Myocyte (in vitro differentiated cells): ENCODE measurements at regions not wholly inside any gene's neighbourhood (a gene's known extent, or its start where the extent isn't known, plus 50 kb on each side); places are given as distances from the start of the nearest gene placed in this dataset.
A peak's percentile ranks its signal among the peaks of the same experiment; 100 is the strongest.

Experiments used
- DNase-seq: peaks from one replicate; pipeline ENCODE4 v3.0.0-alpha.2; 2012; ENCODE audit warnings: low read depth

DNA sequence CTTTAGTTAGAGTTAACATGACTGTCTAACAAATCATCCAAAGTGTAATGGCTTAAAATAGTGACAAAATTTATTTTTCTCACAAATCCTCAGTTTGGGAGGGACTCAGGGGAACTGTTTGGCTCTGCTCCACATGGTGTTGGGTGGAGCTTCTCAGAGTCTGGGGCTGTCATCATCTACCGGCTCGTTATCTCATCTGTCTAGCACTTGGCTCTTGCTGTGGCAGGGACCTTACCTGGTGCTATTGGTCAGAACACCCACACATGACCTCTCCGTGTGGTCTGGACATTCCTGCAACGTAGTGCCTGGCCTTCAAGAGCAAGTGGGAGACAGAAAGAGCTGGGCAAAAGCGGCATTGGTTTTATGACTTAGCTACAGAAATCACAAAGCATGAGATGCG lies 866.9 kb upstream of the FRG1 start:
- no peak for DNase-seq

DNA sequence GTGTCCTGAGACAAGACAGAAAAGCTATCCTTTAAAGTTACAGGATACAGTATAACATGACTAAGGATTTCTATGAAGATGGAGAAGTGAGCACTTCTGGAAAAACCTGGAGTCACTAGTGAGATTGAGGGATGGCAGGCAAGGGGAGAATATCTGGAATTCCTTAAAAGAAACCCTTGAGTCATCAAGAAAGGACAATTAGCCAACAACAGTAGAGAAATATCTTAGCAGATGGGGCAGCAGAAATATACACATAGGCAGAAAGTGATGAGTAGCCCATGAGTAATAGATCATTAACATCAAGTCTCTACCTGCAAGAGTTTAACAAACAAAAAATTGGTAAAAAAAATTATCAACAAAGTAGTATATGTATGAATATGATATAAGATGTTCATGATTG lies 858.8 kb upstream of the FRG1 start:
- no peak for DNase-seq

DNA sequence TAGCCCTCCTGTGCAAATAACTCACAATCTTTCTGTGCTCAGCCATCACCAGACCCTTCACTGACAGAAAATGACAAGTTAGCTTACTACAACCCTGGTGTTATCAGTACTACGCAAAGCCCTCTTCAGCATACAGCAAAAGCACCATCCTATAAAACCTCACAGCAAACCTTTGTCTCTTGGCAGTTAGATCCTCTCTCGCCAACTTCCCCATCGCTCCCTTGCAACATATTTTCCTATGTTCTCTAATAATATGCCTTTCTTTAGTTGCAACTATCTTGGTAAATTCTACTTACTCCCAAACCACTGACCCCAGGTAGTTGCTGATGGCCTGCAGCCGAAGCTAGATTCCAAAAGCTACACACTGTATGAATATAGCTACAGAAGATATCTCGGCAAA lies 856.9 kb upstream of the FRG1 start:
- no peak for DNase-seq

DNA sequence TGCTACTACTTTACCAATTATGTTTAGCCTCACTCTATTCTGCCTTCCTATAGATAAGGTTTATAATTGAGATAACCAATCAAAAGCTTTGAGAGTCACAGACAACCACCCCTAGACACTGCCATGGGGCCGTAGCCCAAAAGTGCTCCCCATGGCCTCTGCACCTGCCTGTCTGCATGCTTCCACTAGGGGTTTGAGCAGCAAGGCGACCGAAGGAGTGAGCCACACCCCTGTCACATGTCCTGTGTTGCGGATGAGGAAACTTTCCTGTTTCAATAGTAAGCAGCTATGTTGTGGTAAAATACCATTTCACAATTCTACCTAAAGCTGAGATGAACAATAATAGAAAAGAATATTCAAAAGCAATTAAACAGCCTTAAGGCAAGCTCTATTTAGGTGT lies 856.0 kb upstream of the FRG1 start:
- DNase-seq, result no peak

DNA sequence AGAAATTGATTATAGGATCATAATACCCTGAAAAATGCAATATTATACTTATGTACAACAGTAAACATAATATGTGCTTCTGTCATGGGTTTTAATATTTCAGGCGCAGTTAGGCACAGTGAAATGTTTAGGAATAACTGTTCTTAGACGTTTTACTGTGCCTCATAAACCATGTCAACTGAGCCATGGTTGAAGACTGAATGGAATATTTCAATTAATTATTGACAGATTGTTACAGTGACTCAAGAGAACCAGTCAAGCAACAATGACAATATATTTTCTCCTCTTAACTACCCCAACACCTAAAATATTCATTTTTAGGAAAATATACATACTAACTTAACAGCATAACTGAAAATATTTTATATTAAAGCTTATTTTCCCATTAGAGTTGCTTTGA lies 852.7 kb upstream of the FRG1 start:
- DNase-seq, result no peak

DNA sequence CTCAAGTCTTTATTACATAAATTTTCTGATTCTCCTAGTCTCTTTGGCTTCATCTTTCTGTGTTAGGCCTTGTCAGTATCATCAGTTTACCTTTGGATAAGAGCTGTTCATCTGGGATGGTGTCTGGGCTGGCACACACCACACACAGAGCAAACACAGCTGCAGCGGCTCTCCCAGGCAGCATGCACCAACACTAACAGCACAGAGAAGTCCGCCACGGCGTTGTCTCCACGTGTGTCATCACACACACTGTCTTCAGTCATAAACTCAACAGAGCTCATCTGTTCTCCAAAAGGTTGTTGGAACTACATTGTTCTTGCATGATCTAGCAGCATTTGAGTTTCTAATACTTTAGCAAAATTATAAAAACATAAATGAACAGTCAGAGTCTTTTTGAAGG lies 851.9 kb upstream of the FRG1 start:
- DNase-seq, result no peak

DNA sequence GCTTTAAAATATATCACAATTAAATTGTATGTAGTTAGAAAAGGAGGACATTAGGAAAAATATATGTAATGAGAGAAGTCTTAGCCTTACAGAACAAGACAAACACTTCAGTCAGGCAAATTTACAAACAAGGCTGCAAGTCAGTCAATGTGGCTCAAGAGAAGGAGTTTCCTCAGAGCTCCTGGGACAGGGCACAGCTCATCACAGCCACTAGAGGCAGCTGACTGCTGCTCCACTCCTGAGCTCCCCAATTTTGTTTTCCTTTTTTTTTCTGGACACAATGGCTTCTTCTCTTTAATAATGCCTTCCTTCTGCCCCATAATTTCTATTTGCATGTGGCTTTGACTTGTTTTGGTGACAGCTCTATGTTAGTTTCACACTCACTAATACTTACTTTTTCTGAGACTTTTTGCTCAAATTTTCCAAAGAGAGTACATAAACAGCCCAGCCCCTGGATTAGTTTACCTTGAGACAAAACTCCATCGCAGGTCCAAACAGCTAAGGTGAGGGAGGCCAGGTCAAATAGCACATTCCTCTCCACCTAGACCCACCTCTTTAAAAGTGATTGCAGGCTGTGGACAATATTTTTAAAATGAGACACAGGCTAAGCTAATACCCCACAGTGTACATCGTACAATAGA lies 850.4 kb upstream of the FRG1 start:
- DNase-seq, result peak; percentile 40

DNA sequence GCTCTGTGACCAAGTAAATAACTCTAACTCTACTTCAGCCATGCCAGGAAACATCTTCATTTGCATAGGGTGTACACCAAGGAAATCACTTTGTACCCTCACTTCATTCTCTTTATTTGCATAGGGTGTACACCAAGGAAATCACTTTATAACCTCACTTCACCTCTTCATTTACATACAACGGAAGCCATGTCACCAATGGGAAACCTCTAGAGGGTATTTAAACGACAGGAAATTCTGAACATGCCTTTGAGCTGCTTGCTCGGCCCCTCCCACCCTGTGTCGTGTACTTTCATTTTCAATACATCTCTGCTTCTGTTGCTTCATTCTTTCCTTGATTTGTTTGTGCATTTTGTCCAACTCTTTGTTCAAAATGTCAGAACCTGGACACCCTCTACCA lies 848.1 kb upstream of the FRG1 start:
- no peak for DNase-seq

DNA sequence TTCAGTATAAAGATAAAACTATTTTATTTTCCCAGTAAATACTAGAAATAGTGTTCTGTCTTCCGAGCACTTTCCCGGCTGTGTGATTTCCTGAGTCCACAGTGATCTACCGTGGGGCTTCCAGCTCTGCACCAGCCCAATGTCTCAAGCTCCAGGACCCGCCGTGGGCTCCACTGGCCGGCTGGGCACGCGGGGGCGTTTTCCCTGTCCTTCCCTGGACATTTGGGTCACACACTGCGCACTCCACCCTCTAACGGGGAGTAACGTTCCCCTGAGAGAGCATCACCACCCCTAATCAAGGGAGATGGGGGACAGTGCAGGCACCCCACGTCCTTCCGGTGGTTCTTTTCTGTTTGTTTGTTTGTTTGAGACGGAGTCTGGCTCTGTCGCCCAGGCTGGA lies 844.6 kb upstream of the FRG1 start:
- DNase-seq, result no peak

DNA sequence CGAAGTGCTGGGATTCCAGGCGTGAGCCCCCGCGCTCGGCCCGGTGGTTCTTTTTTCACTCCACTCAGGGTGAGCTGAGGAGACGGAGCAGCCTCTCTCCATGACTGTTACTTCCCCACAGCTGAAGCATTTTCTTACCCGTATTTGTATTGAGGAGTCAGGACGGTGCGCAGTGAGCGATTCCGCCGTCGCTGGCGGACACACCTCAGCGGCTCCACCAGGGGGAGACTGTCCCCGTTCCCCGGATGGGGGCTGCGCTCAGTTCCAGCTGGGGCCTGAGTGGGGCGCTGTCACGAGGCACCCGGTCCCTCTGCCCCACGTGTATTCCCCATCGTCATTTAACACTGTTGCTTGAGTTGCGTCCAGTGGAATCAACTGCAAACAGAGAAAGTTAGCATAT lies 844.0 kb upstream of the FRG1 start:
- DNase-seq, result no peak

DNA sequence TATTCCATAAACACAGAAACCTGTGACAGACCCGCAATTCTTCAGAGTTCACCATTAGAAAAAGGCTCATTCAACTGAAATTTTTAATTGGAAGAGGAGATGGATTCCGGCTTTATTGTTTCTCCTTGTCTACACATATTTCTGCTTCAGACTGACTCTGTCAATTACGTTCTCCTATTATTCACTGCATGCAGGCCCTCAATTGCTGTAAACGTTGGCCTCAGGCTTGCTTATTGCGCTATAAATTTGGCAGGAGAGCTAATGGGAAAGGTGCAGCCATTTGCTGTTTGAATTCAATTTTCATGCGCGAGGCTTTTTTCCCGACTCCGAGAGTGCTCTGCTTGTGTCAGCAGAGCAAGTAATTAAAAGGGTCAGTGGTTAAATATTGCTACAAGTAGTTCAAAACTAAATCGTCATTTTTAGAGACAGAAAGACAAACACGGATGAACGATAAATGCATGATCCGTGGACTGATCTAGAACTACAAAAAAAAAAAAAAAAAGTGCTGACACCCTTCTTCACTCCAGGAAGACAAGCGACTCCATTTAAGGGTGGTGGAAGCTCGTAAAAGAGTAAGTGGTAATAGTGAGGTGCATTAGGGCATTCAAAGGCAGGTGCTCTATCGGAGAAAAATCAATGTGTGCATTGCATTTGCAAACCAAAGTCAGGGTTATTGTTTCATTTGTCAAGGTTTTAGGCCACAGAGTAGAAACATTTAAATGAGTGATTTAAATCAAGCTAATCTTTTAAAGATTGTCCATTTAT lies 841.6 kb upstream of the FRG1 start:
- DNase-seq, result no peak

DNA sequence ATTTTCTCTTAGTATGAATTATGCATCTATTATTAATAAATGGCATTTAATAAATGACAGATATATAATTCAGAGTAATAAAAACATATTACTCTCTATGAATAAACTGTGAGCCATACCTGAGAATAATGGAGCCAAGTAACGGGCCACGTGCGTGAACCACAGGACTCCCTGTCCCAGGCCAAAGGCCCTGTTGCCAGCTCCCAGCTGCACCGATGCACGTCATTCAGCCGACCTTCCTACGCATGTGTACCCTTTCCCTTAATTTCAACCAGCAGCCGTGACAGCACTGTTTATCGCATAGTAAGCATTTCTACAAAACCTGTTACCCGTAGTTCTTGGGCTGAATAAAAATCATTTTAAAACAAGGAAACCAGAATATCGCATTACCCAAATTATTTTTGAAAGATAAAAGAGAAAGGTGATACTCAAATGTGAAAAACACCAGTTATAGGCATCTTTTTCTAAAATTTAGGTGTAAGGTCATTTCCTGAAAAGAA lies 827.2 kb upstream of the FRG1 start:
- peak; percentile 5 for DNase-seq

DNA sequence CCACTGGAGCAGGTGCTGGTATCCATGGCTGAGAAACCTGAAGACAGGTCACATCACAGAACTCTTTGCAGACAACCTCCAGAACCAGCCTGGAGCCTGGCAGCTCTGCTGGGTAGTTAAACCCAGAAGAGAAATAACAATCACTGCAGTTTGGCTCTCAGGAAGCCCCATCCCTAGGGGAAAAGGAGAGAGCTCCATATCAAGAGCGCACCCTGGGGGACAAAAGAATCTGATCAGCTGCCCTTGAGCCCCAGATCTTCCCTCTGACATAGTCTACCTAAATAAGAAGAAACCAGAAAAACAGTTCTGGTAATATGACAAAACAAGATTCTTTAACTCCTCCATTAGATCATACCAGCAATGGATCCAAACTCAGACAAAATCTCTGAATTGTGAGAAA lies 823.2 kb upstream of the FRG1 start:
- DNase-seq, result no peak

DNA sequence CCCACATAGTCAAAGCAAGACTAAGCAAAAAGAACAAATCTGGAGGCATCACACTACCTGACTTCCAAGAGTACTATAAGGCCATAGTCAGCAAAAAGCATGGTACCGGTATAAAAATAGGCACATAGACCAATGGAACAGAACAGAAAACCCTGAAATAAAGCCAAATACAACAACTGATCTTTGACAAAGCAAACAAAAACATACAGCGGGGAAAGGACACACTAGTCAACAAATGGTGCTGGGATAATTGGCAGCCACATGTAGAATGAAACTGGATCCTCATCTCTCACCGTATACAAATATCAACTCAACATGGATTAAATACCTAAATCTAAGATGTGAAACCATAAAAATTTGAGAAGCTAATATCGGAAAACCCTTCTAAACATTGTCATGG lies 819.3 kb upstream of the FRG1 start:
- no peak for DNase-seq

DNA sequence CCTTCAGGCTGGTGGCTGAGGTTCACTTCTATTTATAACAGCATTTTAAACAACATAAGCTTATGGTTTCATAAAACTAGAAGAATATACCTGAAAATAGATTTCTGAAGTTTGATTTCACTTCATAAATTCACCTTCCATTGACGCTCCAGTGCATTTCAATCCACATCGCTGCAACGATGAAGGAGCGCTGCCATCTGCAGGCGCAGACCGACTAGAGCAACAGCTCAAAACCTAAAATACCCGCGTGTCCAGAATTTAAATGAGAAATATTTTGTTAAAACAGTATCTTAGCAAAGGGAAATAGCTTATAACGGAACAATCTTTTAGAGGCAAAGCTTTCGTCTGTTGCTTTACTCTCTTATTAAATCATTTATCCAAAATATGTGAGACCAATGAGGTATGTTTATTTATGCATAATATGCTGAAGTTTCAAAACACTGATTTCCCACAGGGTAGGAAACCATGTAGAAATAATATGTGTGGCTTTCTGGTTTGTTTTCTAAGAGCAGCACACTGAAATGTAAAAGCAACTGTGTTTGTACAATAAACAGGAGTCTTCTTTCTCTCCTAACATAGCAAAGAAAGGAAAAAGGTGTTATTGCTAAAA lies 816.4 kb upstream of the FRG1 start:
- peak; percentile 51 for DNase-seq

DNA sequence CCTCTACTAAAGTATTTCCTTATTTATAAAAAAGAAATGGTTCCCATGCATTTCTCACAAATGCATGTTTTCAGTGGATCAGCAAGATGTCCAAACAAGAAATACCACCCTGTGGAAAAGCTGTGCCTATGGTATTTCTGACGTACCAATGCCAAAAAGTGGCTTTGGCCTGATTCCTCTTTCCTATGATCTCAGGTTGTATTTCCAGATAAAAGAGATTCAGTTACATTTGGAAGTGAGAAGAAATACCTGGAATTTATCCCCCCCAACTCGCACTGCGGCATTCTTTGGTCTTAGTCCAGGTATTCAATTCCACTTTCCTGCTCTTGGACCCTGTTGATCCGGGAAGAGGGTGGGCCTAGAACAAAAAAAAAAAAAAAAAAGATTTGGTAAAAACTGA lies 815.9 kb upstream of the FRG1 start:
- no peak for DNase-seq

DNA sequence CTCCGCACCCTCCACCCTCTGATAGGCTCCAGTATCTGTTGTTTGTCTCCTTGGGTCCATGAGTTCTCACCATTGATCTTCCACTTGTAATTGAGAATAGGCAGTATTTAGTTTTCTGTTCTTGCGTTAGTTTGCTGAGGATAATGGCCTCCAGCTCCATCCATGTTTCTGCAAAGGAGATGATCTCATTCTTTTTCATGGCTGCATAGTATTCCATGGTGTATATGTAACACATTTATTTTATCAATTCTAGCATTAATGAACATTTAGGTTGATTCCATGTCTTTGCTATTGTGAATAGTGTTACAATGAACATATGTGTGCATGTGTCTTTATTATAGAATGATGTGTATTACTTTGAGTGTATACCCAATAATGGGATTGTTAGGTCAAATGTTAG lies 814.6 kb upstream of the FRG1 start:
- DNase-seq, result no peak

DNA sequence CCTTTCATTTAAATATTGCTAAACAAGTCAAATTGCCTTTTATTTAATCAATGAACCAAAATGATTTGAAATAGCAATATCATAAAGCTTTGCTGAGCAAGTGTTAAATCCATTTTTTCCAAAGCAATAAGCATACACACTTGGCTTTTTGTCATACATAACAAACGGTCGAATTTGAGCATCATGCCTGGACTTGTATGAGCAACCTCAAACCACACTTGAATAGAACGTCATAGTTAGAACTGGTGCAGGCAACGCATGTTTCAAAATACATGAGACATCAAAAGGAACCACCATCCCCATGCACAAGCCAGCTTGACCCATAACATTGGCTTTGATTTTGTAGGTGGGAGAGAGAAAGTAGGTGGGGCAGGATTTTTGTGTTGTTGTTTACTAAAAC lies 812.3 kb upstream of the FRG1 start:
- DNase-seq, result no peak

DNA sequence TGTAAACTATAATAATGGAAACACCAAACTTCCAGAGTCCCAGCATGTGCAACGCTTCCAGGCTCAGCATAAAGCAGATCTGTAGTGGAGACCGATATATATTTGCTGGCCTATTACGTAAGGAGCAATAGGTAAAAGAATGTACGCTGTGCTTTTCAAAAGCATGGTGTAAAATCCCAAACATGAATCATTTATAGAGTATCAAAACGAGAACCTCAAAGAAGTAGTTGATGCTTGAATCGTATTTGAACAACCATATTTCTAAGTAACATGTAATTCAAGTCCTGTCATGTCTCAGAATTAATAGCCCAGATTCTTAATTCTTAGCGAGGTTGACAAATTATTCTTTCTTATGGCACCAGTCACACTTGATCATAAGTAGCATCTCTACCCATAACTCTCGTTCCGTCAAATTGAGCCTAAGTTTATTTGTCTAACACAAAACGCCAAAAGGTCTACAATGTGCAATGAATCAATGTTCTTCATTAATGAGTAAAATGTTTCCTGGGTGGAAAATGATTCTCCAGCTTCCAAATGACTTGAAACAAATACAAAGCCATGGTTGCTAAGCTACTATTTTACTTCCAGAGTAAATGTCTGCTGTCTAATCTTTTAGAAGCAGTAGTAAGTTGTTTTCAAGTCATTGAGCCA lies 811.5 kb upstream of the FRG1 start:
- no peak for DNase-seq

DNA sequence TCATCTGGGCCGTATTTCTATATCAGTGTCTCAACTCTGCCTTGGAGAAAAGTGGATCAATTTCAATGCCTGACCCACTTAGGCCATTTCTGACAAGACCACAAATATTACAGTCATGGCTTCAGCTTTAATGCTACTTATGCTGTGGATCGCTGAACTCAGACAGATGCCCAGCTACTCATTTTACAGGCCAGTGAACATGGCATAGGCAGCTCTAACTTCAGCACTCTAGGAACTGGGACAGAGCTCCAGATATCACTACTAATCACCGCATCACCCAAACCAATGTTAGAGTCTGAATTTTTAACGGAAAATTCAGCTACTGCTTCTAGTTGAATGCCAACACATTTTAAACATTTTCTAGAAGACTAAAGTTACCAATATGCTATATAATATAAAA lies 809.6 kb upstream of the FRG1 start:
- no peak for DNase-seq

DNA sequence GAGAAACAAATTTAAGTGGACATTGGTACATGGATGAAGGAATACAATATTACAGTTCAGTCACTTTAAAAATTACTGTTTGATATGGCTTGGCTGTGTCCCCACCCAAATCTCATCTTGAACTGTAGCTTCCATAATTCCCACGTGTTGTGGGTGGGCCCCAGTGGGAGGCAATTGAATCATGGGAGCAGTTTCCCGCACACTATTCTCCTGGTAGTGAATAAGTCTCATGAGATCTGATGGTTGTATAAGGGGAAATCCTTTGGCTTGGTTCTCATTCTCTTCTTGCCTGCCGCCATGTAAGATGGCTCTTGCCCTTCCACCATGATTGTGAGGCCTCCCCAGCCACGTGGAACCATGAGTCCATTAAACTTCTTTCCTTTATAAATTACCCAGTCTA lies 804.2 kb upstream of the FRG1 start:
- no peak for DNase-seq

DNA sequence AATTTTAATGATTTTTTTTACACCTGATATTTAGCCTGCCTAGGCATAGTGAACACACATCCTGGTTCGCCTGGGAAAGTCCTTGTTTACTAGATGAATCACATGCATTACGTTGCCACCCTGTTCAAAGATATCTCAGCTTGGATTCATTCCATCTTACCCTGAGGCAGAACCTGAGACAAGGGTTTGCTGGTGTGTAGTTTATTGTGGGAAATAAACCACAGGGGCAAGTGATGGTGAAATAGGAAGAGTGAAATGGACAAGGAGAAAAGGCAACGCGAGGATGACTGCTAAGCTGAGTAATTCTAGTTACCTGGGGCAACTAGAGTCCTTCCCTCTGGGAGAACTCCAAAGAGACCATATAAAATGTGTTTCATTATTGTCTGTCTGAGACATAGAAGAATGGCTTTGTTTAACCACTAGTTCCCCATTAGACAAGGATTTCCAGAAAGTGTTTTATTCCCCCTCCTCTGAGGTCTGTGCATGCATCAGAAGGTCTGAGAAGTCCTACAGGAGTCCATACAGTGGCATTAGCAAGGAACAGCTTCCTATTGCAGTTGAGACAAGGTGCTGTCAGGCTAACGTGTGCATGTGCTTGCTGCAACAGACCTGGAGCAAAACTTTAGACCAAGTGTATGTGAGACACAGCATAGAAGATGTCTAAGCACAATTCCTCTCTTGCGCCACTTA lies 797.3 kb upstream of the FRG1 start:
- DNase-seq, result peak; percentile 11
